Astrocyte of the spinal cord (primary cell): ENCODE measurements at regions not wholly inside any gene's neighbourhood (a gene's known extent, or its start where the extent isn't known, plus 50 kb on each side); places are given as distances from the start of the nearest gene placed in this dataset.

ENCODE experiments used
- DNase-seq: peaks from one replicate; pipeline ENCODE4 v3.0.0; 2011; ENCODE audit warnings: low read depth, low spot score
- H3K4me3 ChIP-seq: 2 replicates; pipeline ENCODE4 v1.5.1; 2011; ENCODE audit warnings: low read depth, mild to moderate bottlenecking, low read length, moderate library complexity
- in situ Hi-C: cut with HindIII; loops from 2 replicates; pipeline ENCODE4 v1.10.0; 2017; ENCODE audit warnings: low sequenced_read_pairs
- TF ChIP-seq, protein P1 (sequence below): IDR thresholded peaks from 2 replicates; pipeline ENCODE4 v1.5.1; 2012; ENCODE audit warnings: low read depth, mild to moderate bottlenecking, low read length, inconsistent platforms

DNA sequence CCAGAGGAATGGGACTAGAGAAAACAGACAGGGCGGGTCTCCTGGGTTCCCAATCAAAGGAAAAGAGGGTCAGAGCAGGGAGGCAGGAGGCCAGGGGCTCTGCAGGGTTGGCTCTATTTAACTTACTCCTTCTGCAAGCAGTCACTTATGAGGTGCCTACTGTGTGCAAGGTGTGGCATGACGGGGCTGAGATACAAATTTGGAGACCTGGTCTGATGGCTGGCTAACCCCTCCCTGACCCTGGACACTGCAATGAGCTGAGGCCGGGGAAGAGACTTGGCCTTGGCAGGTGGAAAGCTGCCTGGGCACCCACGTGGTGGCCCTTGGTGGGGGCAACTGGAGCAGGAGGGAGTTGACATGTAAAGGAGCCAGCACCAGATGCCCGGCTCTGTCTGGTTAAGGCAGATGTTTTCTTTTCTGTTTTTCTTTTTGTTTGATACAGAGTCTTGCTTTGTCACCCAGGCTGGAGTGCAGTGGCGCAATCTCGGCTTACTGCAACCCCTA lies 148.5 kb upstream of the GATA6 start:
- no peak overlapping the region for H3K4me3 ChIP-seq
- no peak for DNase-seq
- TF ChIP-seq, protein P1, sequence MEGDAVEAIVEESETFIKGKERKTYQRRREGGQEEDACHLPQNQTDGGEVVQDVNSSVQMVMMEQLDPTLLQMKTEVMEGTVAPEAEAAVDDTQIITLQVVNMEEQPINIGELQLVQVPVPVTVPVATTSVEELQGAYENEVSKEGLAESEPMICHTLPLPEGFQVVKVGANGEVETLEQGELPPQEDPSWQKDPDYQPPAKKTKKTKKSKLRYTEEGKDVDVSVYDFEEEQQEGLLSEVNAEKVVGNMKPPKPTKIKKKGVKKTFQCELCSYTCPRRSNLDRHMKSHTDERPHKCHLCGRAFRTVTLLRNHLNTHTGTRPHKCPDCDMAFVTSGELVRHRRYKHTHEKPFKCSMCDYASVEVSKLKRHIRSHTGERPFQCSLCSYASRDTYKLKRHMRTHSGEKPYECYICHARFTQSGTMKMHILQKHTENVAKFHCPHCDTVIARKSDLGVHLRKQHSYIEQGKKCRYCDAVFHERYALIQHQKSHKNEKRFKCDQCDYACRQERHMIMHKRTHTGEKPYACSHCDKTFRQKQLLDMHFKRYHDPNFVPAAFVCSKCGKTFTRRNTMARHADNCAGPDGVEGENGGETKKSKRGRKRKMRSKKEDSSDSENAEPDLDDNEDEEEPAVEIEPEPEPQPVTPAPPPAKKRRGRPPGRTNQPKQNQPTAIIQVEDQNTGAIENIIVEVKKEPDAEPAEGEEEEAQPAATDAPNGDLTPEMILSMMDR: no peak
- in situ Hi-C loops: no loop called here

DNA sequence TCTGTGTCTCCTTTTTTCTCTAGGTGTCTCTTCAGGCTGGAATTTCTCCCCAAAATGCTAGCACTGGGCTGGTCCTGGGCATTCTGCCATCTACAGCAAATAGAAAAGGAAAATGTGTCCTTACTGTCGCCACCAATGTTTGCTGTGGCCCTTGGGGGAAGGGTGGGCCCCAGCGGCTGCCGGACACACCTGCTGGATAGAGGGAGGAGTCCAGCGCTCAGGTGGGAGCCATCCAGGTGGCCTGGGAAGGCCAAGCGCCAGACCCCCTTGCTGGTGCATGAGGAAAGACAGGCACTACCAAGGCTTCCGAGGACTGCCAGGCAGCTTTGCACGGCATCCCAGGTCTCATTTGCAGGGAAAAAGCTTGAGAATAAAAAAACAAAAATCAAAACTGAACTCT lies 147.7 kb upstream of the GATA6 start:
- in situ Hi-C loops: no loop called here
- TF ChIP-seq, protein P1: no peak
- H3K4me3 ChIP-seq: no peak overlapping the region
- no peak for DNase-seq

DNA sequence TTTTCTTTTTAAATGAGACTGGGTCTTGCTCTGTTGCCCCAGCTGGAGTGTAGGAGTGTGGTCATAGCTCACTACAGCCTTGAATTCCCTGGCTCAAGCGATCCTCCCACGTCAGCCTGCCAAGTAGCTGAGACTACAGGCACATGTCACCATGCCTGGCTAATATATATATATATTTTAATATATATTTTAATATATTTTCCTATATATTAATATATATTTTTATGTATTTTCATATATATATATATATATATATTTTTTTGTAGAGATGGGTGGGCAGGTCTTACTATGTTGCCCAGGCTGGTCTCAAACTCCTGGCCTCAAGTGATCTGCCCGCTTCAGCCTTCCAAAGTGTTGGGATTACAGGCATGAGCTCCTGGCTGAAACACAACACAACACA lies 144.5 kb upstream of the GATA6 start:
- in situ Hi-C loops: no loop called here
- no peak for DNase-seq
- TF ChIP-seq, protein P1: no peak
- H3K4me3 ChIP-seq: no peak overlapping the region

DNA sequence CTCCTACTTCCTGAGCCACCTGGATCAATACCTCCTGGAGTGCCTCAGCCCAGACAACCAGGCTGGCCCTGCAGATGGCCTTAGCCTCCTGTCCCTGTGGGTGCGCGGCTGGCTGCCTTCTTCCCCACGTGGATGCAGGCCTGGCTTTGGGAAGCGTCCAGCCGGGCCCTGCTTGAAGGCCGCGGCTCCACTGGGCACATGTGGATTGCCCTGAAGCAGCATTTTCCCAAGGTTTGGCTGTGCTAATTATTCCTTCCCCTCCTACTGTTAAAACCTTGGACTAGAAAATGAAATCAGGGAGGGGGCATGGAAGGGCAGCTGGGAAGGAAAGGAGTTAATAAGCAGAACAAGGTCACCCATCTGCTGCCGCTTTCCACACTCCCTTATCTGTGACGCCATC lies 143.0 kb upstream of the GATA6 start:
- TF ChIP-seq, protein P1: no peak
- no peak for DNase-seq
- in situ Hi-C loops: no loop called here
- no peak overlapping the region for H3K4me3 ChIP-seq

DNA sequence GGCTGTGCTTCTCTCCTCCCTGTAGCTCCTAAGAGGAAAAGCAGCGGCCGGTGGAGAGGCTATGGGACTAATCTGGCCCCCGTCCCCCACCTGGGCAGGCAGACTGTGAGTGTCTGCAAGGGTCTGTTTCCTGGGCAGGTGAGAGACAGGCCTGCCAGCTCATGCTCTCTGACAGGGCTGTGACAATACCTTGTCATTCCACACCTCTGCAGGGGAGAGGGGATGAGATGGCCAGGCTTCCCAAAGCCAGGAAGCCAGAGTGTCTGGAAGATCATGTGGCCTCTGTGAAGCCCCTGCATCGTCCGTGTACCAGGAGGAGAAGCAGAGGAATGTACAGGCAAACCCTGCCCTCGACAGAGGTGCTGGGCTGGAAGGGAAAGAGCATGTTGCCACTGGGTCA lies 142.5 kb upstream of the GATA6 start:
- TF ChIP-seq, protein P1: no peak
- no peak overlapping the region for H3K4me3 ChIP-seq
- DNase-seq: no peak
- in situ Hi-C loops: no loop called here

DNA sequence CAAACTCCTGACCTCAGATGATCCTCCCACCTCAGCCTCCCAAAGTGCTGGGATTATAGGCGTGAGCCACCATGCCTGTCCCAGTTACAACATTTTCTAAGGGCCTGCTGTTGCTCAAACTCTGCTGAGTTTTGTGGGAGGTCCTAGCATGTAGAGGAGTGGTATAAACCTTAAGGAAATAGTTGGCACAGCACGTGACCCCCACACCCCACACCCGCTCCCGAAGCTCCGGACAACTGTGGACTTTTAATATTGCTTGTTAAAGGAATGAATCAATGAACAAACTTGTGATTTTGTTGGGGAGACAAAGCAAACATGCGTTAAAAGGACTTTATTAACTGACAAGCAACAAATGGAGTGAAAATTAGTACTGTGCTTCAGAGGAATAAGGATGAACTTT lies 137.8 kb upstream of the GATA6 start:
- DNase-seq: no peak
- in situ Hi-C loops: no loop called here
- TF ChIP-seq, protein P1: no peak

More for the DNA sequence above, 137.8 kb upstream of the GATA6 start:
- H3K4me3 ChIP-seq: no peak overlapping the region
